ENCODE measurements at regions not wholly inside any gene's neighbourhood (a gene's known extent, or its start where the extent isn't known, plus 50 kb on each side); places are given as distances from the start of the nearest gene placed in this dataset.

DNA sequence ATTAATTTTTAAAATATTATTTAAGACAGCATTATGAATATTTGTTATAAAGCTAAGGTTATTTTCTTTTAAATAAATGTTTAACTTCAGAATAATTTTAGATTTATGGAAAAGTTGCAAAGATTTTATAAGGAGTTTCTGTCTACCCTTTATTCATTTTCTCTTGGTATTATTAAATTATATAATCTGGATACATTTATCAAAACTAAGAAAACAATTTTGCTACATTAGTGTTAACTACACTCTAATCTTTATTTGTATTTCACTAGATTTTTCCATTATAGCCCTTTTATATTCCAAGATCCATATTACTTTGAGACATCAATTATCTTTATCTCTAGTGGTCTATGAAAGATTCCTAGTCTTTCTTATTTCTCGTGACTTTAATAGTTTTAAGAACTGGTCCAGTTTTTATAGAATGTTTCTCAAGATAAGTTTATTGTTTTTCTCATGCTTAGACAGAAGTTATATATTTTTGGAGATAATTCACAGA lies 1243.7 kb upstream of the PCDH9 start:
- in situ Hi-C loops (cut with MboI; ENCODE audit: low pct_ligation_motif_present in 1 of 4, low pct_unique_long_range_greater_than_20kb in 1 of 4, low sequenced_read_pairs in 3 of 4) (no loop called here), intact Hi-C loops (cut with DNase I; ENCODE audit: low total_unique reads) (loop anchor here (10.0 kb wide), 1 partner anchor 1429 kb away; no protein-coding TSS in a partner anchor)
- Histone ChIP-seq H3K9me3 (no peaks in the 10 kb centered on the region), H3K4me1 (no peaks in the 10 kb centered on the region), H3K36me3 (no peaks in the 10 kb centered on the region), H3K27me3 (no peaks in the 10 kb centered on the region), H3K4me3 (no peak overlapping the region), H3K27ac (no peak overlapping the region)
- DNase-seq, result no peak
- 40 to 58% methylated on average over 1 of the region's 1 CpG for WGBS, 2 donors (ENCODE audit: low coverage in 1 of 2)
- TF ChIP-seq, protein P1, sequence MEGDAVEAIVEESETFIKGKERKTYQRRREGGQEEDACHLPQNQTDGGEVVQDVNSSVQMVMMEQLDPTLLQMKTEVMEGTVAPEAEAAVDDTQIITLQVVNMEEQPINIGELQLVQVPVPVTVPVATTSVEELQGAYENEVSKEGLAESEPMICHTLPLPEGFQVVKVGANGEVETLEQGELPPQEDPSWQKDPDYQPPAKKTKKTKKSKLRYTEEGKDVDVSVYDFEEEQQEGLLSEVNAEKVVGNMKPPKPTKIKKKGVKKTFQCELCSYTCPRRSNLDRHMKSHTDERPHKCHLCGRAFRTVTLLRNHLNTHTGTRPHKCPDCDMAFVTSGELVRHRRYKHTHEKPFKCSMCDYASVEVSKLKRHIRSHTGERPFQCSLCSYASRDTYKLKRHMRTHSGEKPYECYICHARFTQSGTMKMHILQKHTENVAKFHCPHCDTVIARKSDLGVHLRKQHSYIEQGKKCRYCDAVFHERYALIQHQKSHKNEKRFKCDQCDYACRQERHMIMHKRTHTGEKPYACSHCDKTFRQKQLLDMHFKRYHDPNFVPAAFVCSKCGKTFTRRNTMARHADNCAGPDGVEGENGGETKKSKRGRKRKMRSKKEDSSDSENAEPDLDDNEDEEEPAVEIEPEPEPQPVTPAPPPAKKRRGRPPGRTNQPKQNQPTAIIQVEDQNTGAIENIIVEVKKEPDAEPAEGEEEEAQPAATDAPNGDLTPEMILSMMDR (IDR thresholded peaks at IDR 0.05), result no peak
- TF ChIP-seq POLR2A (IDR thresholded peaks at IDR 0.05), result no peak
- TF ChIP-seq POLR2AphosphoS5 (IDR thresholded peaks at IDR 0.05), result no peak
- no peak for TF ChIP-seq EP300 (IDR thresholded peaks at IDR 0.05; ENCODE audit: low read depth)

DNA sequence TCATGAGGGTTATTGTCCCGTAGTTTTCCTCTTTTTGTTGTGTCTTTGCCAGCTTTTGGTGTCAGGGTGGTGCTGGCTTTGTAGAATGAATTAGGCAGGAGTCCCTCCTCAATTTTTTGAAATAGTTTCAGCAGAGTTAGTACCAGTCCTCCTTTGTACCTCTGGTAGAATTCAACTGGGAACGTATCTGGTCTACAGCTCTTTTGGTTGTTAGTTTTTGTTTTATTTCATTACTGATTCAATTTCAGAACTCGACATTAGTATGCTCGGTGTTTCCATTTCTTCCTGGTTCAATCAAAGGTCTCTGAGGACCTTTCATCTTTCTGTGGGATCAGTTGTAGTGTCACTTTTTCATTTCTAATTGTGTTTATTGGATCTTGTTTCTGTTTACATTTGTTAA lies 1237.0 kb upstream of the PCDH9 start:
- Histone ChIP-seq H3K9me3 (no peaks in the 10 kb centered on the region), H3K36me3 (no peaks in the 10 kb centered on the region), H3K4me1 (no peaks in the 10 kb centered on the region), H3K27ac (no peak overlapping the region), H3K27me3 (no peaks in the 10 kb centered on the region), H3K4me3 (no peak overlapping the region)
- intact Hi-C loops (cut with DNase I; ENCODE audit: low total_unique reads) (no loop called here), in situ Hi-C loops (cut with MboI; ENCODE audit: low pct_ligation_motif_present in 1 of 4, low pct_unique_long_range_greater_than_20kb in 1 of 4, low sequenced_read_pairs in 3 of 4) (no loop called here)
- DNase-seq, result no peak
- 58 to 68% methylated on average over 4 of the region's 4 CpGs for WGBS, 2 donors (ENCODE audit: low coverage in 1 of 2)
- TF ChIP-seq POLR2AphosphoS5 (IDR thresholded peaks at IDR 0.05) (no peak), EP300 (IDR thresholded peaks at IDR 0.05; ENCODE audit: low read depth) (no peak), POLR2A (IDR thresholded peaks at IDR 0.05) (no peak)
- TF ChIP-seq, protein P1 (IDR thresholded peaks at IDR 0.05), result no peak

DNA sequence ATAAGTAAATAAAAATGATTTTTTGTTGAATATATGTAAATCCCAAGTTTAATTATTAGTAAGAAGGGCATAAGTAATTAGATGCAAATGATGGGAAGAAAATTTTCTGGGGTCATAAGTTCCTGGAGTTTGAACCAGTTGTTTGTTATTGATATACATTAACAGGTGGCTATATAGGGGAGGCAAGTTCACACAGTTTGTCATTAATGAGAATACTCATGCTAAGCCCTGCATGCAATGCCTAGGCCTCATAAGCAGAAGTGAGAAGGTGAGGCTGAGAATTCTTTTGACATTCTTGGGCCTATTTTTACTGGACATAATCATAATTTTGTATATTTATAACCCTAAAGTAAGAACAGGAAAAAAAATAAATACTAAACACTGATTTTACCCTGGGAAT lies 1210.7 kb upstream of the PCDH9 start:
- Histone ChIP-seq H3K27ac (no peak overlapping the region), H3K9me3 (no peaks in the 10 kb centered on the region), H3K4me1 (no peaks in the 10 kb centered on the region), H3K27me3 (no peaks in the 10 kb centered on the region), H3K4me3 (no peak overlapping the region), H3K36me3 (no peaks in the 10 kb centered on the region)
- in situ Hi-C loops (cut with MboI; ENCODE audit: low pct_ligation_motif_present in 1 of 4, low pct_unique_long_range_greater_than_20kb in 1 of 4, low sequenced_read_pairs in 3 of 4) (no loop called here), intact Hi-C loops (cut with DNase I; ENCODE audit: low total_unique reads) (no loop called here)
- no peak for DNase-seq
- TF ChIP-seq, protein P1 (IDR thresholded peaks at IDR 0.05), result no peak
- TF ChIP-seq POLR2A (IDR thresholded peaks at IDR 0.05), result no peak
- no peak for TF ChIP-seq EP300 (IDR thresholded peaks at IDR 0.05; ENCODE audit: low read depth)
- no peak for TF ChIP-seq POLR2AphosphoS5 (IDR thresholded peaks at IDR 0.05)

DNA sequence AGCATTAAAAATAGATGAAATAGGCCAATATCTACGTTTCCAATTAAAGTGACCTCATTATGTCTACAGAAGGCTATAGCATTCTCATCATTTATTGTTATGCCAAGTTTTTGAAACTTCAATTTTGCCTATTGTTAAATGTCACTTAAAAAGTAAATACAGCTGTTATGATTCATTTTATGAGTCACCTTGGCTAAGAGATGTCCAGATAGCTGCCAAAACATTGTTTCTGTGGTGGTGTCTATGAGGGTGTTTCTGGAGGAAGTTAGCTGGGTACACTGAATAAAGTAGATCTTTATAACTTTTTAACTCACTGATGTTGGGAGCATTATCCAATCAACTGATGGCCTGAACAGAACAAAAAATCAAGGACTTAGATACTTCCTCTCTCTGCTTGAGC lies 1209.7 kb upstream of the PCDH9 start:
- in situ Hi-C loops (cut with MboI; ENCODE audit: low pct_ligation_motif_present in 1 of 4, low pct_unique_long_range_greater_than_20kb in 1 of 4, low sequenced_read_pairs in 3 of 4), result no loop called here
- Histone ChIP-seq H3K36me3 (no peaks in the 10 kb centered on the region), H3K4me3 (no peak overlapping the region), H3K27me3 (no peaks in the 10 kb centered on the region), H3K9me3 (no peaks in the 10 kb centered on the region), H3K27ac (no peak overlapping the region), H3K4me1 (no peaks in the 10 kb centered on the region)
- intact Hi-C loops (cut with DNase I; ENCODE audit: low total_unique reads), result no loop called here
- no peak for DNase-seq
- no peak for TF ChIP-seq POLR2AphosphoS5 (IDR thresholded peaks at IDR 0.05)
- TF ChIP-seq, protein P1 (IDR thresholded peaks at IDR 0.05), result no peak
- TF ChIP-seq POLR2A (IDR thresholded peaks at IDR 0.05), result no peak
- TF ChIP-seq EP300 (IDR thresholded peaks at IDR 0.05; ENCODE audit: low read depth), result no peak
- WGBS, 2 donors (ENCODE audit: low coverage in 1 of 2), result 18 to 22% methylated on average over 1 of the region's 1 CpG

All from transverse colon (tissue), 4 donors.